T-helper 1 cell treated with Interleukin-12 subunit alpha and Interleukin-12 subunit beta and Interleukin-4 antibody, amounts not matched to agents 30 ng/mL and 1 ng/mL, for 36 hours (primary cell): ENCODE measurements at regions not wholly inside any gene's neighbourhood (a gene's known extent, or its start where the extent isn't known, plus 50 kb on each side); places are given as distances from the start of the nearest gene placed in this dataset.

Source experiments
- intact Hi-C: fragments of 100-400 bp; cut with micrococcal nuclease; formaldehyde crosslinking; loops from one replicate; pipeline ENCODE4 v1.15.1; 2024

DNA sequence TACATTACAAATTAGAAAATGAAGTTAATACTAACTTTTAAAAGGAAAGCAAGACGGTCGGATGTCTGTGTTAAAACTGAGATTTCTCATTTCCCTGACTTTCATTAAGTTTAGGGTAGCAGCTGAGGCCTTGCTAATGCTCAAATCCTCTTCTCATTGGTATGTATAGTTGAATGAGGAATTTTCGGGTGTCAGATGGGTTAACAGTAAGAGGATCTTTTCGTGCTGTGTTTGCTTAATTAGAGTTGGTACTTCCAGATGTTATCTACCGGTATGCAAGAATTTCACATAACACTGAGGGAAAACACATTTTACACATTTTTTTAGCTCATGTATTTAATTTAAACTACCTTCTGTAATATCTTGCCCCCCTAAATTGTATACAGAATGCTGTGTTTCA, 168.2 kb upstream of the CTNND2 start:
- intact Hi-C loops, result no loop called here

DNA sequence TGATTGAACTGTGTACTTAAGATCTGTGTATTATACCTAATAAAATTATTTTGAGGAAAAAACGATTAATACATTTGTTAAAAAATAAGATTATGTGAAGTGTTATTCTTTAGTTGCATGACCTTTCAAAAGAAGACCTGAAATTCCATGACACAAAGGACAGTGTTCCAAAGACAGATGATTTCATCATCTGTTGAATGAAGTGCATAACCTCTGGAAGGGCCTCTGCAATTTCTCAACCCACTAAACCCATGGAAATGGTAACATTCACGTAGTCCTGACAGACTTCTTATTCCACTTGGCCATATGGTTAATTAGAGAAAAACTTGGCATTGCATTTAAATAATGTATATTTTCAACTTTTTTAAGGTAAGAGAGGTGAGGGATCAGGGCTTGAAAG, 167.2 kb upstream of the CTNND2 start:
- intact Hi-C loops, result no loop called here

DNA sequence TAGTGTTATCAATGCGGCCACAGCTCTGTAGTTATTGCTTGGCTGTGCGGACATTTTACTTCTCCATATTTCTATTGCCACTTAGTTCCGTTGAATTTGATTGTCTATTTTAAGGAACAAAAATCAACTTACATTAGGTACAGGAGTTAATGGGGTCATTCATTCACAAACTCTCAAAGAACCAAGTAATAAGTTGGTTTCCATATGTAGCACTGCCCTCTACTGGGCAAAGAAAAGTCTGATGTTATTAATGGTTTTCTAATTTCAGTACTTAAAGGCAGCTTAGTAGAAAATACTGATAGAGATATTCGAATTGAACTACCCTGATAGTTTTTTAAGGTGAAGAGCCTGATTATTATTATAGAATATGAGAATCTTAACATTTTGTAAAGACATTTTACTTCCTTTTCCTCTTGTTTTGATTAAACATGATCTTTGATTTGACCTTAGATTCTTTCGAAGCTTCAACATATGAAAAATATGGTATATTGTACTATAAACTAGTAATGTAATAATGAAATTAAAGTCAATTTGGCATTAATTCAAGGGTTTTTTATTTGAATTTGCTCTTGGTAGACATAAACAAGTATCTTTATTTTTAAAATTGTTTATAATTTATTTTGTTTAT, 119.5 kb upstream of the CTNND2 start:
- intact Hi-C loops, result loop anchor here (2.0 to 5.0 kb wide), 3 partner anchors 756 to 1161 kb away; no protein-coding TSS in a partner anchor

DNA sequence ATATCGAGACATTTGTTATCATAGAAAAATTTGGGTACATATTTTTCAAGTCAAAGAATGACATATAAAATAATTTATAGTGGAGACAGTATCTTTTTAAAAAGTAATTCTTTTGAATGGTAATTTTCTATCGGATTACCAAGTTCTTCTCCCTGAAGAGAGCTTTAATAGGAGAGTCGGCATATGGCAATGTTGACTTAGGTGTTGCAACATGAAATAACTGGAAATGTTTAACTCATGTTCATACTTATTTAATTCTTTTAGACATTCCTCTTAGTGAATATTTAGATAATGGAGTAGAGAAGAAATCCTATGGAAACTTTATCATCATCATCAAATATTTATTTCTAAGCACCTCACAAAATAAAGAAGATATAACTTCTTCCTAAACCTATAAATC, 118.2 kb upstream of the CTNND2 start:
- intact Hi-C loops, result loop anchor here (2.0 to 5.0 kb wide), 3 partner anchors 755 to 1160 kb away; no protein-coding TSS in a partner anchor

DNA sequence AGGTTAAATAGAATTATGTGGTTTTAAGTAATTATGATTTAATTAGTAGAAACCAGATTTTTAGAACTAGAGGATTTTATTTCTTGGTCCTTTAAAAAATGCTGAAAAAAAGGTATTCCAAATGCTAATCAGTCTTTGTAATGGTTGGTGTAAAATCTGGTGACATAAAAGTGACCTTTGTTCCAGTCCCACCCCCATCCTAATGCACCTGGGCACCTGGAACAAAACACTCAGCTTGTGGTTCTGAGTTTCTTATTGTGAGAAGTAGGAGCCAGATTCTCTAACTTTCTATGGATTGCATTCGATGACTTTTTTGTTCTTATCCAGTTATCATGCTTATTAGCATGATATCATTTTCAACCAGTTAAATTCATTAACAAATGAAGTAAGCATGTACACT, 115.1 kb upstream of the CTNND2 start:
- intact Hi-C loops, result no loop called here

DNA sequence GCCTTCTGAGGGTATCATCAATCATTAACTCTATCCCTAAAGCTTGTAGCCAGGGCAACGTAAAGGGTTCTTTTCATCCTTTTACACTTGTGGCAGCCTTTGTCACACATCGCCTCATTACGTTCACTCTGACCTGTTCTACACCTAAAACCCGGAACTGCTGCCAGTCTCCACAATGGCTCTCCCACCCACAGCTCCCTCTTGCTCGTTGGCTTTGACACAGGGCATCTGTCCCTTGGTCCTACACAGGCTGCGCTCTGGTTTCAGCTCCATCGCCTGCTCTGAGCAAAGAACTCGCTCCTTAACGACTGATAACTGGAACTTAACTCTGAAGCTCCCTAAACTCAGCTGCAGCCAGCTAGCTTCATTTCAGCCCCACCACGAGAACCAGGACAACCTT, 112.8 kb upstream of the CTNND2 start:
- intact Hi-C loops, result no loop called here

DNA sequence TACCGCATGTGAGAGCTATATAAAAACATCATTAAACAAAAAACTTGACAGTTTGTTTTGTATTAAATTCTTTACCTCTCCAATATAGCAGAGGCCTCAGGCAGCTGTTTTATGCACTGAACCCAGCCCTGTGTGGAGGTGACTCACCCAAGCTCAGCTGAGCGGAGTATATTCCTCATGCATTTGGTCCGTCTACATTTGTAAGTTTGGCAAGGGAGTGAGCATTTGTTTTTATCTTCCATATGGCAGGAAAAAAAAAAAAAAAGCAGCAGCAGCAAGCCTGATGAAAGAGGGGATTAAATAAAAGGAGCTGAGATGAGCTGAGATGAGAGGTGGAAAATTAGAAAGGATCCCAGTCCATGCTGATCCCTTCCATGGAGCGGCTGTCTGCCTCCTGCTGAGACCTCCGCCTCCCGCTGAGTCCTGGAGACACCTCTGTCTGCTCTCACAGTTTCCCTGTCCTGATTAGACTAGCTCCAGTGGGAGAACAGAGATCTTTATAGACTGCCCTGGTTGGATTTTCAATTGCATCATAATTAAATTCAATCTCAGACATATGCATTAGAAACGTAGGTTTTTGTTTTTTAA, 112.0 kb upstream of the CTNND2 start:
- intact Hi-C loops, result no loop called here

DNA sequence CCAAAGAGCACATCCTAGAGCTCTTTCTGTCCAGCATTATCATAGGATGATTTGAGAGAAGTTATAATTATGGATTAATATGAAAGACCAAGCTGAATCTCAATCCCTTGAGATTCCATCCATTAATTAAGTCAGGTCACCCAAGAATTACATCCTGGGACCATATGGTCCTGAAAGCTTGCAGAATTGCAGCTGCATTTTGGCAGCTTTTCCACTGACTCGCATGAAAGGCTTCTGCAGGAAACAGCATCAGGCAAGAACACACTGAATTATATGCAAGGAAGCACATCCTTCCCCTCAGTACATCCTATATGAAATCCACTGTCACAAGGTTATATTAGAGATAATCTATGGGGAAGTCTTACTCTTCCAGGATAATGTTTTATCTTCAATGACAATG, 109.1 kb upstream of the CTNND2 start:
- intact Hi-C loops, result no loop called here

DNA sequence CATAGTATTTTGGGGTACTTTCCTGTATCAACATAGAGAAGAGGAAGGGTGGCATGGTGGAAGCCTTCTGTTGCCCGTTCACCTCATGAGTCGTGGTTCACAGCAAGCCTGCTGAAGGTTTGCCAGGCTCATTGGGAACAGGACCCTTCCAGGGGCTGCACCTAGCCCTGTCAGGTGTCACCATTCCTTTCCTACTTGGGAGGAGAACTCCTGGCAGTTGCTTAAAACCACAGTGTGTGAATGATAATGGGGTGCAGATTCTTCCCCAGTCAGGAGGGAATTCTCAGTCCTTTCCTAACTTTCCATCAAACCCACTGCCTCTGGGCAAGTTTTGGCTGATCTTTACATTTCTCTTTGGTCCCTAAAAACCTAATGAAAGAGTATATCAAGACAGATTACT, 99.4 kb upstream of the CTNND2 start:
- intact Hi-C loops, result no loop called here

DNA sequence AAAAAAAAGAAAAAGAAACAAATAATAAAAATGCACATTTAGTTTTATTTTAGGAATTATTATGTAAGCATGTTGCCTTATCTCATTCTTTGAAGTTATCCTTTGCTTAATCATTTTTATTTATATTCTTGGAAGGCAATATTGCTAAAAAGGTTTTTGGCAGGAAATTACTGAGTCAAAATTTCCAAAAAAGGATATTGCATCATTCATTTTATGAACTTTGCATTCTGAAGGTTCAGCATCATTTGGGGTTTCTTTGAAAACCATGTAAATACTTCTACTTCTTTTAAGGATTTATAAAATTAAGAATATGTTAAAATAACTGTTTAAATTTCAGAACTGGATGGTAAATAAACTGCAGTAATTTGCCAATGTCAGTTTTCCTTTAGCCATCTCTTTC, 94.2 kb upstream of the CTNND2 start:
- intact Hi-C loops, result no loop called here

DNA sequence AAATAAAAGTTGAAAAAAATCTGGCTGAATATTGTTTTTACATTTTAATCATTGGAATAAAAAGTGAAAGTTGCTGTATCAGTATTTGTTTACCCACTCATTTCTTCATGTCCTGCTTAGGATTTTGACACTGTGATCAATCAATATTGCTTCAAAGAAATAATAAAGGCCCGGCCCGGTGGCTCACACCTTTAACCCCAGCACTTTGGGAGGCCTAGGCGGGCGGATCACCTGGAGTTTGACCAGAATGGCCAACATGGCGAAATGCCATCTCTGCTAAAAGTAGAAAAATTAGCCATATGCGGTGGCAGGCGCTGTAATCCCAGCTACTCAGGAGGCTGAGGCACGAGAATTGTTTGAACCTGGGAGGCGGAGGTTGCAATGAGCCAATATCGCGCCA, 93.7 kb upstream of the CTNND2 start:
- intact Hi-C loops, result no loop called here

DNA sequence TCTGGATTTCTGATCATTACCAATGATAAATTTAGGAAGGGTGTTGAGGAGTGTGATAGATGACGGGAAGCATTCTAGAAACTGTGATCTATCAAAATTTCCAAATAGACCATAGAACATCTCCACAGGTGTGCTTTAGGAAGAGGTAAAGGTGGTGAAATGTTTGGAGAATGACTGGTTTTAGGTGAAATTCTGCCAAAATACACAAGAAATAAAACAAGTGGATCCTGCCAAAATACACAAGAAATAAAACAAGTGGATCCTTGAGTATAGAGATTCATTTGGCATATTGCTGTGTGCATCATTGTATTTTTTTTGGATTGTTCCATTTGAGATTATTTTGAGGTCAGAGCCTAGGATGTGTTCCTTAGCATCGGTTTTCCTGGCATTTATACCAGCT, 88.3 kb upstream of the CTNND2 start:
- intact Hi-C loops, result no loop called here

DNA sequence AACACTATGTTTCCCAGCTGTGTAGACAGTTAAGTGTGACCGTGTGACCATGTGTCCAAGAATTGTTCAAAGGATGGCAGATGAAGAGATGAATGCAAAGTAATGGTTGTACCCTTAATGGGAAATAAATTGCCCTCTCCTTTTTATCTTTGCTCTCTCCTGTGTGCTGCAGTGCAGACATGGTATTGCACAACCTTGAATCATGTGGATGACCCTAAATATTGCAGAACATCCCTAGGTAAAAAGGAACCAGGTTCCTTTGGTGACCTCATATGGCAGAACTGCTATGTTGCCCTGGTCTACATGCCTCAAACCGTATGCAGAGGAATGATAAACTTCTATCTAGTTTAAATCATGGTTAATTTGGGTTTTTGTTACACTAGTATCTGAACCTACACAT, 81.7 kb upstream of the CTNND2 start:
- intact Hi-C loops, result no loop called here

DNA sequence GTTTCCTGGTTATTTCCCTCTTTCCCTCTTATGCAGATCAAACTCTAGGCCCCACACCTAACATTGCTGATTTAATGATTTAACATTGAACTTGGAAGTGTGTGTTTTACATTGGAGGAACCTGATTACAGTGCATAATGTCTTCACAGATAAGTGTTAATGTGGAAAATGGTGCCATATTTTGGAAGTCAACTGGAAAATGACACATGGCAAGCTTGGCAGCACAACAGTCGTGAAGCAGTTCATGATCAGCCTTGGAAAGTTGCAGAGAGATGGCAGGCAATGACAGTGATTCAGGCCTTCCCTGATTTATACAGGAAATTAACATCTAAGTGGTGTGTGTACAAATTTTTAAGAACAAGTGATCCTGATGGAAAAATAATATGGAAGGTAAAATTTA, 80.0 kb upstream of the CTNND2 start:
- intact Hi-C loops, result no loop called here

DNA sequence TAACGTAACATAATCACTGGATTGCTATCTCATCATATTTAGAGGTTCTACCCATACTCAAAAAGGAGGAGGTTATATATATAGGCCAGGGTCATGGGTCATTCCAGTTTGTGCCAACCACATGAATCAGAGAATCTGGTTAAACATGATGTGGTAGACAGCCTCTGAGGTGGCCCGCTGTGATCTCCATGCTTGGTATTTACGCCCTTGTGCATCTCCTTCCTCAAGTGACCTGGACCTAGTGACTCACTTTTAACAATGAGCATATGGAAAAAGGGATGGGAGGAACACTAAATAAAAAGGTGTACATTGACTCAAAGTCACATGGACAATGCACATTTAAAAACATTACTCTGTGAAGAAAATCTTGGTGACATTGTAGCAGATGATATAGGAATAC, 77.7 kb upstream of the CTNND2 start:
- intact Hi-C loops, result no loop called here

DNA sequence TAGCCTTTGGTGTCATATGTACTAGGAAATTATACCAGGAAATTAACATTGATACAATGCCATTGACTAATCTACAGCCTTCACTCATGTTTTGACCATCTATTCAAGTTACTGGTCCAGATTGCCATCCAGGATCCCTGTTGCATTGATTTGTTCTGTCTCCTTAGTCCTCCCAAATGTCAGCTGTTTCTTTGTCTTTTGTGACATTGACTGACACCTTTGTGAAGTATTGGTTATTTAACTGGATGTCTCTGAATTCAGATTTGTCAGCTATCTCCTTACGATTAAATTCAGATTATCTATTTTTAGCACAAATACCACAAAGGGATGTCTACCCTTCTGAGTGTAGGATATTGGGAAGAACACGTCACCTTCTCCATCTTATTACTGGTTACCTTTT, 73.7 kb upstream of the CTNND2 start:
- intact Hi-C loops, result no loop called here

DNA sequence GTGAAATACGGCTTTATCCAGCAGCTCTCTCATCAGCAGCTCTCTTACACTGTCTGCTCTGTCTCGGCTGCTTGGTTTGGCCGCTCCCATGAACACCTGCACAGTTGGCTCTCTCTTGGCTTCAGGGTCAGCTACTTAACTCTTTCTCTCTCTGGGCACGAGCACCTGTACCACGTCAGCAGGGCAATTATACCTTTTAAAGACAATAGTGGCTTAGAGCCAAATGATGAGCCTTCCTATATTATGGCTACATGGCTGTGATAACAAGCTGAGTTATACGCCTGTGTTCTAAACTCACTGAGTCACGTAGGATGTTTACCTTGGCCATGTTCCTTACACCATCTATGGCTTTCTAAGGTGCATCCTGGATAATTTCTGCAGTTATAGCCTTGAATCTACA, 69.2 kb upstream of the CTNND2 start:
- intact Hi-C loops, result no loop called here

DNA sequence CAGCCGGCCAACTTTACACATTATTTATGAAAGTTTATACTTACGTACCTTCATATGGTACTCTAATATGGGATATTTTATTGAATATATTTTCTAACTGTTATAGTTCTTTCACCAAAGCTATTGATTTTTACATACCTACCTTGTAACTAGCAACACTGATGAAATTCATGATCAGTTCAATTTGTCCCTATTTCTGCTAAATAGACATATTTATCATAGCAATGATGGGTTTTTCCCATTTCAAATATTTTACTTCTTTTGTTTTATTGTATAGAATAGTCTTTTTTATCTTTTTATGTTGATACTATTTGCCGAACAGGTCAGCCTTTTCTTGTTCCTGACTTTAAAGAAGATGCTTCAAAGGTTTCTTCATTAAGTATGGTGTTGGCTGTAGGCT, 59.0 kb upstream of the CTNND2 start:
- intact Hi-C loops, result no loop called here

DNA sequence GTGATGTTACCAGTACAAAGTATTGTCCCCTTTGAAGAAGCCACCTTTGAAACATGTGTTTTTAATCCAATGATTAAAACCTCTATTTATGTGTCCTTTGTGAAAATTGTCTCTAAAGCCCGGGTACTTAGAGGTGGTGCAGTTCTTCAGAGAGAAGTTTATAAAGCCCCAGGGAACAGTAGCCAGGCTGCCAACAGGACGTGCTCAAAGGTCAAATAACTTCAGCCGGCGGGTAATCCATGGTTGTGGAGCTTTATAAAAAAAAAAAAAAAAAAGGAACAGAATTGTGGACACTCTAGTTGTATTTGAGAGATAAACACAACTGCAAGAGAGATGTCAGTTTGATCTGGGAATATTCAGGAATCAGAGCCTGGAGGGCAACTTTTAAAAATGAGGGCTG, 57.9 kb upstream of the CTNND2 start:
- intact Hi-C loops, result no loop called here

DNA sequence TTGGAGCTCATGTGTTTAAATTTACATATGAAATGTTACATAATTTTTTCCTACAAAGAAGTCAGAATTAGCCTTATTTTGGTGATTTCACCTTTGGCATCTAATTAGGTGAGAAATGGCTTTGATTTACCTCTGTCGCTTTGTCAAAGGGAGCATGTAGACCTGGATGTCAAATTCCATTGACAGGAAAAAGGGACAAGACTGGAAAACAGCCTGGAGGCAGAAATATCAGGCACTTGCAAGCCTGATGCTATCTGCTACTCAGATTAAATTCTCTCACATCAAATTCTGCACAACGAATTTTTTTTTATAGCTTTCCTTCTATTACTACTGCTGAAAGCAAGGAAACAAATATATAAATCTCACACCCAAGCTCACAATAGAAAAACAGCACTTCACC, 54.1 kb upstream of the CTNND2 start:
- intact Hi-C loops, result no loop called here

DNA sequence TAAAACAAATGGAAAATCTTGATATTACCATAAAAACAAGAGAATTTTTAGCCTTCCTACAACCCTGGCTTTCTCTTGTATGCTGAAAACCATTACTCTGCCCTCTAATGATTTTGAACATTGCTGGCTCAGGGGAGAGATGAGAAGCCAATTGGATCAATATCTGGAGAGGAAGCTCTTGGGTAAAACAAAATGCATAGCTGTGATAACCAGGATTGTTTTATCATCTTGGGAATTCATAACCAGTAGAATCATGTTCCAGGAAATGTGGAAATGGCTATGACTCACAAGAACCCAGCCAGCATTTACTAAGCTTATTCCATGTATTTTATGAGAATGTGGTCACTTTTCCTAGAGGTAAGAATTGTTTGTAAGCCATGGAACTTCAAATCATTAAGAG, 51.1 kb upstream of the CTNND2 start:
- intact Hi-C loops, result no loop called here
